Ishikawa (cell line): ENCODE measurements at regions not wholly inside any gene's neighbourhood (a gene's known extent, or its start where the extent isn't known, plus 50 kb on each side); places are given as distances from the start of the nearest gene placed in this dataset.

ENCODE experiments used
- CEBPB ChIP-seq: IDR thresholded peaks from 2 replicates; pipeline ENCODE4 v1.6.1; 2012
- CREB1 ChIP-seq: IDR thresholded peaks from 2 replicates; pipeline ENCODE4 v1.6.1; 2012; ENCODE audit warnings: low read depth
- EGR1 ChIP-seq: IDR thresholded peaks from 2 replicates; pipeline ENCODE4 v1.6.1; 2012
- EP300 ChIP-seq: IDR thresholded peaks from 2 replicates; pipeline ENCODE4 v1.6.1; 2012; ENCODE audit warnings: borderline replicate concordance
- FOXM1 ChIP-seq: IDR thresholded peaks from 2 replicates; pipeline ENCODE4 v1.6.1; 2012; ENCODE audit warnings: low read depth, borderline replicate concordance
- MAX ChIP-seq: IDR thresholded peaks from 2 replicates; pipeline ENCODE4 v1.6.1; 2012
- NFIC ChIP-seq: IDR thresholded peaks from 2 replicates; pipeline ENCODE4 v1.6.1; 2012
- RAD21 ChIP-seq: IDR thresholded peaks from 2 replicates; pipeline ENCODE4 v1.6.1; 2012; ENCODE audit warnings: low read depth
- REST ChIP-seq: IDR thresholded peaks from 2 replicates; pipeline ENCODE4 v1.6.1; 2012; ENCODE audit warnings: low read depth, mild to moderate bottlenecking
- TAF1 ChIP-seq: IDR thresholded peaks from 2 replicates; pipeline ENCODE4 v1.6.1; 2012; ENCODE audit warnings: low read depth, mild to moderate bottlenecking
- TCF12 ChIP-seq: IDR thresholded peaks from 2 replicates; pipeline ENCODE4 v1.6.1; 2012; ENCODE audit warnings: low read depth
- TEAD4 ChIP-seq: IDR thresholded peaks from 2 replicates; pipeline ENCODE4 v1.6.1; 2012
- YY1 ChIP-seq: IDR thresholded peaks from 2 replicates; pipeline ENCODE4 v1.6.1; 2012; ENCODE audit warnings: low read depth
- ZBTB7A ChIP-seq: IDR thresholded peaks from 2 replicates; pipeline ENCODE4 v1.6.1; 2012; ENCODE audit warnings: low read depth
- TF ChIP-seq, protein P1 (sequence below): IDR thresholded peaks from 2 replicates; pipeline ENCODE4 v1.6.1; 2012

- no peak for TF ChIP-seq ZBTB7A
- no peak for TF ChIP-seq FOXM1
- TF ChIP-seq CREB1: no peak
- no peak for TF ChIP-seq RAD21
- no peak for TF ChIP-seq REST
- no peak for TF ChIP-seq CEBPB
- TF ChIP-seq EP300: no peak
- TF ChIP-seq TAF1: no peak
- TF ChIP-seq TEAD4: no peak
- no peak for TF ChIP-seq EGR1
- TF ChIP-seq MAX: no peak
These were observed 122.8 kb upstream of the RTL1 start for GRCh38 chr14:101026341-101026740.

- TF ChIP-seq EGR1 (no peak), NFIC (no peak)
These were observed 123.8 kb upstream of the RTL1 start for GRCh38 chr14:101027291-101027690.

- TF ChIP-seq ZBTB7A (no peak), MAX (no peak), RAD21 (no peak), FOXM1 (no peak), TCF12 (no peak), CEBPB (no peak), NFIC (no peak), TAF1 (no peak), EP300 (no peak), TEAD4 (no peak), CREB1 (no peak), YY1 (no peak), REST (no peak)
- TF ChIP-seq, protein P1, sequence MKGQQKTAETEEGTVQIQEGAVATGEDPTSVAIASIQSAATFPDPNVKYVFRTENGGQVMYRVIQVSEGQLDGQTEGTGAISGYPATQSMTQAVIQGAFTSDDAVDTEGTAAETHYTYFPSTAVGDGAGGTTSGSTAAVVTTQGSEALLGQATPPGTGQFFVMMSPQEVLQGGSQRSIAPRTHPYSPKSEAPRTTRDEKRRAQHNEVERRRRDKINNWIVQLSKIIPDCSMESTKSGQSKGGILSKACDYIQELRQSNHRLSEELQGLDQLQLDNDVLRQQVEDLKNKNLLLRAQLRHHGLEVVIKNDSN: no peak
These were observed 124.4 kb upstream of the RTL1 start for GRCh38 chr14:101027966-101028365.

DNA sequence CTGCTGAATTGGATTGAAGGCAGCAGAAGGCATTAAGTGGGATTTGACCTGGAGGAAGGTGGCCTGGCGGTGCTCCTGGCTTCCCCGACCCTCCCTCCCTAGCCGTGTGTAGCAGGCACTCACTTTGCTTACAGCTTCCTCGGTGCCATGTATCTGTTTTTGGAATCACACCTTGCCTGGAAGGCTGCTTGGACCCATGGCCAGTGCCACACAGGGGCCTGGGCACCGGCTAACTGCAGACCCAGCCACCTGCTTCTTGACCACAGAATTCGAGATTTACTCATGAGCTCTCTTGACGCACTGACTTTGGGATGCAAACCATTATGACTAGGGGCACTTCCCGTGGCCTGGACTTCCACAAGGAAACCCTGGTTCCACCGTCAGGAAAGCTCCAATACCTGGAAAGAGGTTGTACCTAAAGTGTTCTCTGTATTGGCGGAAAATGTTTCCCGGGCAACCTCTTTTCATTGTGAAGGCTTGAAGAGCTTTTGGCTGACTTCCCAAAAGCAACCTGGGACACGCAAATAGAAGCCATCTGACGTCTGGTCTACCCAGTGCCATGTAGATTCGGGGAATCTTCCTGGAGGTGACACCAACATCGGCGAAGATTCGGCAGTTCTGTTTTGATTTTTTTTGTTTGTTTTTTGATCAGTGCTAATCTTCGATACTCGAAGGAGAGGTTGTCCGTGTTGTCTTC lies 125.6 kb upstream of the RTL1 start:
- no peak for TF ChIP-seq REST
- TF ChIP-seq NFIC: no peak
- TF ChIP-seq TCF12: no peak
- no peak for TF ChIP-seq EP300
- no peak for TF ChIP-seq TAF1
- TF ChIP-seq FOXM1: no peak
- no peak for TF ChIP-seq YY1
- TF ChIP-seq, protein P1: no peak
- TF ChIP-seq EGR1: no peak
- TF ChIP-seq TEAD4: no peak
- no peak for TF ChIP-seq CEBPB
- no peak for TF ChIP-seq ZBTB7A
- TF ChIP-seq CREB1: no peak
- no peak for TF ChIP-seq MAX
- TF ChIP-seq RAD21: no peak
